CD14-positive monocyte (primary cell): ENCODE measurements at regions not wholly inside any gene's neighbourhood (a gene's known extent, or its start where the extent isn't known, plus 50 kb on each side); places are given as distances from the start of the nearest gene placed in this dataset.

ENCODE experiments used
- DNase-seq, 3 donors: peaks; one replicate each; pipeline ENCODE4 v3.0.0-alpha.2; 2011 to 2022
- H2AFZ ChIP-seq: 2 replicates; pipeline ENCODE4 v1.6.0; 2012; ENCODE audit warnings: mild to moderate bottlenecking, low read depth, low read length, inconsistent platforms; ENCODE audit not compliant: insufficient read depth, poor library complexity, severe bottlenecking
- H3K27ac ChIP-seq, 2 donors: 1 replicate in 1 of 2; 2 replicates in 1 of 2; pipeline ENCODE4 v1.5.1; 2012 to 2013; ENCODE audit warnings: low read length in 2 of 2, control low read depth in 1 of 2, inconsistent platforms in 1 of 2, low read depth in 1 of 2, mild to moderate bottlenecking in 1 of 2
- H3K27me3 ChIP-seq, 2 donors: one replicate each; pipeline versions ENCODE4 v1.6.0 to v1.6.1; 2011 to 2013; ENCODE audit warnings: low read length in 2 of 2; ENCODE audit not compliant: control insufficient read depth in 2 of 2, insufficient read depth in 2 of 2
- H3K36me3 ChIP-seq, 2 donors: replicated peaks in 1 of 2; 1 replicate in 1 of 2; 2 replicates in 1 of 2; pipeline versions ENCODE4 v1.5.1 to v1.6.1; 2012 to 2013; ENCODE audit warnings: low read length in 2 of 2, control low read depth in 1 of 2, inconsistent platforms in 1 of 2, mild to moderate bottlenecking in 1 of 2; ENCODE audit not compliant: insufficient read depth in 2 of 2, control insufficient read depth in 1 of 2
- H3K4me1 ChIP-seq, 2 donors: 1 replicate in 1 of 2; 2 replicates in 1 of 2; pipeline versions ENCODE4 v1.5.1 to v1.6.1; 2012 to 2013; ENCODE audit warnings: low read length in 2 of 2, control low read depth in 1 of 2, inconsistent platforms in 1 of 2, mild to moderate bottlenecking in 1 of 2, moderate library complexity in 1 of 2; ENCODE audit not compliant: insufficient read depth in 2 of 2, control insufficient read depth in 1 of 2
- H3K4me2 ChIP-seq: replicated peaks from 2 replicates; pipeline ENCODE3; 2012; ENCODE audit warnings: low read length, moderate library complexity, mild to moderate bottlenecking; ENCODE audit not compliant: poor library complexity, severe bottlenecking; ENCODE audit errors: extremely low read depth
- H3K4me3 ChIP-seq, 3 experiments: fragments of 200-600 bp in 1 of 3; sonication (generic) in 1 of 3; replicated peaks in 1 of 3; 1 replicate in 2 of 3; 2 replicates in 1 of 3; pipeline ENCODE4 v1.5.1; 2011 to 2013; ENCODE audit warnings: low read length in 3 of 3, mild to moderate bottlenecking in 3 of 3, control low read depth in 2 of 3, low read depth in 2 of 3, inconsistent platforms in 1 of 3, moderate library complexity in 1 of 3
- H3K79me2 ChIP-seq: 2 replicates; pipeline ENCODE4 v1.6.0; 2012; ENCODE audit warnings: mild to moderate bottlenecking, control low read depth, inconsistent platforms, low read length, moderate library complexity; ENCODE audit not compliant: insufficient read depth
- H3K9ac ChIP-seq: 2 replicates; pipeline ENCODE4 v1.6.0; 2017; ENCODE audit warnings: low read length, mild to moderate bottlenecking; ENCODE audit not compliant: insufficient read depth, poor library complexity, severe bottlenecking
- H3K9me3 ChIP-seq, 2 donors: replicated peaks in 1 of 2; 1 replicate in 1 of 2; 2 replicates in 1 of 2; pipeline versions ENCODE4 v1.5.1 to v1.6.1; 2012 to 2013; ENCODE audit warnings: low read length in 2 of 2, control low read depth in 1 of 2; ENCODE audit not compliant: control insufficient read depth in 1 of 2, insufficient read depth in 1 of 2
- H4K20me1 ChIP-seq: 2 replicates; pipeline ENCODE4 v1.6.0; 2012; ENCODE audit warnings: mild to moderate bottlenecking, low read length, control low read depth, moderate library complexity; ENCODE audit not compliant: insufficient read depth
- H3K27ac Mint-ChIP-seq, 7 donors: one replicate each; pipeline ENCODE4 v1.8.0; 2020; ENCODE audit warnings: mild to moderate bottlenecking in 7 of 7, mixed read lengths in 7 of 7, moderate library complexity in 6 of 7, inconsistent platforms in 2 of 7
- H3K27me3 Mint-ChIP-seq, 3 donors: one replicate each; pipeline ENCODE4 v1.8.0; 2021 to 2022; ENCODE audit warnings: low read depth in 3 of 3, mild to moderate bottlenecking in 3 of 3, mixed read lengths in 3 of 3, moderate library complexity in 3 of 3, inconsistent platforms in 1 of 3
- H3K36me3 Mint-ChIP-seq, 2 donors: one replicate each; pipeline ENCODE4 v1.8.0; 2020; ENCODE audit warnings: mixed read lengths in 2 of 2, inconsistent platforms in 1 of 2, mild to moderate bottlenecking in 1 of 2
- H3K4me1 Mint-ChIP-seq: one replicate; pipeline ENCODE4 v1.8.0; 2020; ENCODE audit warnings: mild to moderate bottlenecking, mixed read lengths
- H3K4me3 Mint-ChIP-seq, 2 donors: one replicate each; pipeline ENCODE4 v1.8.0; 2020; ENCODE audit warnings: mild to moderate bottlenecking in 2 of 2, mixed read lengths in 2 of 2, moderate library complexity in 1 of 2
- H3K9me3 Mint-ChIP-seq, 7 donors: one replicate each; pipeline ENCODE4 v1.8.0; 2020 to 2022; ENCODE audit warnings: mixed read lengths in 7 of 7, mild to moderate bottlenecking in 6 of 7, moderate library complexity in 6 of 7, inconsistent platforms in 2 of 7
- WGBS: methylation state at CpG from one replicate; pipeline ENCODE4 v1.1.5; 2013; ENCODE audit warnings: missing lambda C conversion rate; ENCODE audit not compliant: insufficient coverage; 5-methylcytosine and 5-hydroxymethylcytosine counted together
- intact Hi-C, 2 donors: fragments of 100-400 bp; cut with micrococcal nuclease; formaldehyde crosslinking; loops; one replicate each; pipeline versions ENCODE4 v1.15.0 to v1.15.1; 2023
- TF ChIP-seq, protein P1 (sequence below): fragments of 200-600 bp; IDR thresholded peaks from one replicate; pipeline ENCODE4 v1.8.0; 2022; ENCODE audit warnings: antibody characterized with exemption, mild to moderate bottlenecking

DNA sequence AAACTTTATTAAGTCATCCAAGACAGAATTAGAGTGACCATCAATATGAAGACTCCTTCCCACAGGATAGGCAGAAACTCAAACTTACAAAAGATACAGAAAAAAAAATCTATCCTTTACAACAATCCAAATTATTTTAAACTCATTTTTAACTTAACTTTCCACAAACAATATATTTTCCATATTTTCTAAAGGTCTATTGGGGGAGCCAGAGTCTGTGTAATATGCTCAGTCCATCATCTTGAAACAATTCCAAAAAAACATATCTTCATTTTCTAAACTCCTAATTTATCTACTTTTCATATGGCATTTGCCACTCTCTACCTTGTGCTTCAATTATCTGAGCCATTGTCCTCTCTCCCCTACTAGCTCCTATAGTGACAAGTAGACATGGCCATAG lies 378.1 kb downstream of the PDGFC start:
- H3K36me3 Mint-ChIP-seq = no peaks in the 10 kb centered on the region
- no peaks in the 10 kb centered on the region for H3K27me3 Mint-ChIP-seq

DNA sequence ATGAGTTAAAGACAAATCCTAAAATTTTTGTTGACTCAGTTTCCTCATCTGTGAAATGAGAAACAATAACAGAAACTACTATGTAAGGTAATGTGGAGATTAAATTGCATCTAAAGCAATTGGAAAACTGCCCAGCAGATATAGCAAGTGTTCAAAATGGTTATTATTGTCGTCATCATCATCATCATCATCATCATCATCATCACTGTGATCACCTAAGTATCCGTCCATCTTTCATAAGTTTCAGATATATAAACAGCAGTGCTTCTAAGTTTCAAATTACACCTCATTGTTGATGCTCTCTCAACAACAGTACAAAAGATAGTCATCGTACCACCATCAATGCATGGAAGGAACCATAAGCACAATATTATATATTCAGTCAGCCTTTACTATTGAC lies 379.9 kb downstream of the PDGFC start:
- Histone ChIP-seq H3K27me3 (no peaks in the 10 kb centered on the region), H4K20me1 (no peaks in the 10 kb centered on the region), H3K27ac (no peak overlapping the region), H3K36me3 (no peaks in the 10 kb centered on the region), H2AFZ (no peak overlapping the region), H3K4me1 (peaks cover 4 to 7% of the 10 kb centered on the region in 2 donors), H3K4me3 (no peak overlapping the region), H3K4me2 (no peak overlapping the region), H3K9me3 (no peaks in the 10 kb centered on the region), H3K79me2 (no peaks in the 10 kb centered on the region), H3K9ac (no peak overlapping the region)
- Mint-ChIP-seq H3K4me3 (no peak overlapping the region), H3K27ac (no peak overlapping the region), H3K4me1 (peaks cover 10% of the 10 kb centered on the region), H3K27me3 (peaks cover 0 to 1% (median 0%) of the 10 kb centered on the region in 3 donors), H3K9me3 (no peaks in the 10 kb centered on the region), H3K36me3 (no peaks in the 10 kb centered on the region)
- TF ChIP-seq, protein P1, sequence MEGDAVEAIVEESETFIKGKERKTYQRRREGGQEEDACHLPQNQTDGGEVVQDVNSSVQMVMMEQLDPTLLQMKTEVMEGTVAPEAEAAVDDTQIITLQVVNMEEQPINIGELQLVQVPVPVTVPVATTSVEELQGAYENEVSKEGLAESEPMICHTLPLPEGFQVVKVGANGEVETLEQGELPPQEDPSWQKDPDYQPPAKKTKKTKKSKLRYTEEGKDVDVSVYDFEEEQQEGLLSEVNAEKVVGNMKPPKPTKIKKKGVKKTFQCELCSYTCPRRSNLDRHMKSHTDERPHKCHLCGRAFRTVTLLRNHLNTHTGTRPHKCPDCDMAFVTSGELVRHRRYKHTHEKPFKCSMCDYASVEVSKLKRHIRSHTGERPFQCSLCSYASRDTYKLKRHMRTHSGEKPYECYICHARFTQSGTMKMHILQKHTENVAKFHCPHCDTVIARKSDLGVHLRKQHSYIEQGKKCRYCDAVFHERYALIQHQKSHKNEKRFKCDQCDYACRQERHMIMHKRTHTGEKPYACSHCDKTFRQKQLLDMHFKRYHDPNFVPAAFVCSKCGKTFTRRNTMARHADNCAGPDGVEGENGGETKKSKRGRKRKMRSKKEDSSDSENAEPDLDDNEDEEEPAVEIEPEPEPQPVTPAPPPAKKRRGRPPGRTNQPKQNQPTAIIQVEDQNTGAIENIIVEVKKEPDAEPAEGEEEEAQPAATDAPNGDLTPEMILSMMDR = no peak
- intact Hi-C loops = no loop called here
- DNase-seq = no peak
- 80% methylated on average over 1 of the region's 3 CpGs for WGBS

More for the DNA sequence above, 378.1 kb downstream of the PDGFC start:
- Histone ChIP-seq H3K9ac (no peak overlapping the region), H4K20me1 (no peaks in the 10 kb centered on the region), H3K4me3 (no peak overlapping the region), H3K27ac (no peak overlapping the region), H3K27me3 (no peaks in the 10 kb centered on the region), H3K4me1 (peaks cover 8 to 13% of the 10 kb centered on the region in 2 donors), H3K4me2 (no peak overlapping the region), H3K79me2 (no peaks in the 10 kb centered on the region), H3K9me3 (no peaks in the 10 kb centered on the region), H3K36me3 (no peaks in the 10 kb centered on the region), H2AFZ (no peak overlapping the region)
- no peak for DNase-seq
- H3K4me3 Mint-ChIP-seq = no peak overlapping the region
- no peak overlapping the region for H3K27ac Mint-ChIP-seq
- intact Hi-C loops = no loop called here
- no peaks in the 10 kb centered on the region for H3K9me3 Mint-ChIP-seq
- TF ChIP-seq, protein P1 = no peak
- H3K4me1 Mint-ChIP-seq = peaks cover 14% of the 10 kb centered on the region
